Renal pelvis (tissue), 1 donor: ENCODE measurements at regions not wholly inside any gene's neighbourhood (a gene's known extent, or its start where the extent isn't known, plus 50 kb on each side); places are given as distances from the start of the nearest gene placed in this dataset.

Source experiments
- DNase-seq: peaks from one replicate; pipeline ENCODE4 v3.0.0-alpha.2; 2013

- no peak for DNase-seq
Measured at GRCh38 chr1:55626326-55626725, 411.2 kb upstream of the USP24 start.

- DNase-seq = no peak
Measured at GRCh38 chr1:55624766-55625165, 409.6 kb upstream of the USP24 start.

- peak; percentile 62 for DNase-seq
Measured at GRCh38 chr1:55623311-55623710, 408.1 kb upstream of the USP24 start.

GRCh38 chr1:55622074-55622473 is 406.9 kb upstream of the USP24 start:
- DNase-seq = peak; percentile 77

GRCh38 chr1:55618199-55618598 is 403.0 kb upstream of the USP24 start:
- DNase-seq = no peak

- no peak for DNase-seq
Measured at GRCh38 chr1:55617288-55617982, 402.3 kb upstream of the USP24 start.

- no peak for DNase-seq
Measured at GRCh38 chr1:55612988-55613387, 397.8 kb upstream of the USP24 start.

GRCh38 chr1:55611123-55611522 is 396.0 kb upstream of the USP24 start:
- no peak for DNase-seq

GRCh38 chr1:55610203-55610602 is 395.0 kb upstream of the USP24 start:
- DNase-seq = no peak

GRCh38 chr1:55609630-55610029 is 394.5 kb upstream of the USP24 start:
- no peak for DNase-seq

- DNase-seq = no peak
Measured at GRCh38 chr1:55605155-55605554, 390.0 kb upstream of the USP24 start.

- no peak for DNase-seq
Measured at GRCh38 chr1:55604749-55605148, 389.6 kb upstream of the USP24 start.

- no peak for DNase-seq
Measured at GRCh38 chr1:55604179-55604578, 389.0 kb upstream of the USP24 start.

GRCh38 chr1:55600242-55600641 is 385.1 kb upstream of the USP24 start:
- no peak for DNase-seq

- no peak for DNase-seq
Measured at GRCh38 chr1:55597910-55598309, 382.7 kb upstream of the USP24 start.

- no peak for DNase-seq
Measured at GRCh38 chr1:55594701-55595100, 379.5 kb upstream of the USP24 start.

- no peak for DNase-seq
Measured at GRCh38 chr1:55593298-55593697, 378.1 kb upstream of the USP24 start.

- DNase-seq = no peak
Measured at GRCh38 chr1:55592122-55592521, 377.0 kb upstream of the USP24 start.

GRCh38 chr1:55589671-55590297 is 374.6 kb upstream of the USP24 start:
- DNase-seq = no peak

- no peak for DNase-seq
Measured at GRCh38 chr1:55588309-55588708, 373.1 kb upstream of the USP24 start.

GRCh38 chr1:55586771-55587170 is 371.6 kb upstream of the USP24 start:
- no peak for DNase-seq

GRCh38 chr1:55585402-55585792 is 370.2 kb upstream of the USP24 start:
- no peak for DNase-seq

GRCh38 chr1:55584526-55585401 is 369.6 kb upstream of the USP24 start:
- no peak for DNase-seq
